HepG2 (cell line): ENCODE measurements at regions not wholly inside any gene's neighbourhood (a gene's known extent, or its start where the extent isn't known, plus 50 kb on each side); places are given as distances from the start of the nearest gene placed in this dataset.

ENCODE experiments used
- ATAC-seq: fragments of 200-7000 bp; cut with Tn5 transposase; 3 replicates; pipeline ENCODE4 v1.9.1; 2020; ENCODE audit warnings: mild to moderate bottlenecking, moderate library complexity
- BruUV-seq: library from RNA; stranded (reverse); fragments of 400-500 nt; replicated peaks from 2 replicates; lab custom pipeline; 2021; lab: Mats Ljungman, UMichigan
- CTCF ChIA-PET: fragments of 300-600 bp; formaldehyde crosslinking; extraction: SDS; loops from one replicate; lab custom pipeline; 2021; ENCODE audit warnings: low total read pairs, inconsistent platforms, low intra/inter-chr PET ratio; lab: Yijun Ruan, JAX
- POLR2A ChIA-PET: fragments of 350-600 bp; sonication (Branson Sonifier 250); formaldehyde crosslinking; loops from one replicate; lab custom pipeline; 2020; ENCODE audit warnings: antibody characterized with exemption, inconsistent platforms; lab: Yijun Ruan, JAX
- DNase-seq: peaks from one replicate; pipeline ENCODE4 v3.0.0-alpha.2; 2015; ENCODE audit warnings: low spot score
- FAIRE-seq: peaks from 3 replicates; lab custom pipeline; 2011; peaks lifted over from hg19 to GRCh38; lab: Jason Lieb, UNC
- H2AFZ ChIP-seq: one replicate; pipeline ENCODE4 v1.6.1; 2011; ENCODE audit warnings: low read length, inconsistent platforms
- H3K27ac ChIP-seq: fragments of 300-600 bp; 3 replicates; pipeline ENCODE4 v1.8.0; 2011; ENCODE audit warnings: mixed run types, mild to moderate bottlenecking, mixed read lengths, low read length, inconsistent platforms; ENCODE audit not compliant: insufficient read depth; ENCODE audit errors: extremely low read length
- H3K27me3 ChIP-seq, 2 experiments: fragments of 200-600 bp in 1 of 2; 2 replicates in 1 of 2; 3 replicates in 1 of 2; pipeline versions ENCODE4 v1.6.0 to v1.8.0; 2011; ENCODE audit warnings: low read length in 2 of 2, mild to moderate bottlenecking in 2 of 2, moderate library complexity in 2 of 2, inconsistent platforms in 1 of 2; ENCODE audit not compliant: insufficient read depth in 2 of 2, control insufficient read depth in 1 of 2
- H3K36me3 ChIP-seq, 2 experiments: fragments of 200-600 bp in 1 of 2; replicated peaks in 1 of 2; 2 replicates in 1 of 2; 3 replicates in 1 of 2; pipeline versions ENCODE4 v1.5.1 to v1.8.0; 2011; ENCODE audit warnings: low read length in 2 of 2, inconsistent platforms in 1 of 2; ENCODE audit not compliant: insufficient read depth in 2 of 2, control insufficient read depth in 1 of 2
- H3K4me1 ChIP-seq: 2 replicates; pipeline ENCODE4 v1.5.1; 2012; ENCODE audit warnings: low read length, inconsistent platforms; ENCODE audit not compliant: insufficient read depth
- H3K4me2 ChIP-seq: 2 replicates; pipeline ENCODE4 v1.6.0; 2011; ENCODE audit warnings: low read depth, low read length, inconsistent platforms
- H3K4me3 ChIP-seq, 3 experiments: fragments of 200-600 bp in 1 of 3; sonication (generic), shearing (Covaris generic) in 1 of 3; replicated peaks in 1 of 3; 2 replicates each; pipeline ENCODE4 v1.5.1; 2011 to 2016; ENCODE audit warnings: low read length in 3 of 3, inconsistent platforms in 2 of 3, low read depth in 2 of 3, mild to moderate bottlenecking in 2 of 3, control low read depth in 1 of 3, mixed read lengths in 1 of 3; ENCODE audit not compliant: insufficient read depth in 1 of 3
- H3K79me2 ChIP-seq: one replicate; pipeline ENCODE4 v1.6.1; 2011; ENCODE audit warnings: low read length, inconsistent platforms; ENCODE audit not compliant: insufficient read depth
- H3K9ac ChIP-seq: 2 replicates; pipeline ENCODE4 v1.6.0; 2011; ENCODE audit warnings: mild to moderate bottlenecking, low read depth, low read length, inconsistent platforms; ENCODE audit not compliant: insufficient read depth
- H3K9me3 ChIP-seq: 2 replicates; pipeline ENCODE4 v1.5.1; 2012; ENCODE audit warnings: mild to moderate bottlenecking, low read length
- H4K20me1 ChIP-seq: 2 replicates; pipeline ENCODE4 v1.6.0; 2011; ENCODE audit warnings: inconsistent platforms, mild to moderate bottlenecking, low read length, moderate library complexity; ENCODE audit not compliant: insufficient read depth
- EED ChIP-seq: sonication (generic); formaldehyde crosslinking; IDR thresholded peaks from 2 replicates; pipeline ENCODE4 v1.5.0; 2020; ENCODE audit warnings: mild to moderate bottlenecking, missing genetic modification reagents
- EZH2 ChIP-seq: conservative IDR thresholded peaks from 2 replicates; pipeline ENCODE4 v1.6.1; 2012; ENCODE audit warnings: mild to moderate bottlenecking, low read depth, low read length, moderate library complexity
- RARG ChIP-seq: sonication (generic); formaldehyde crosslinking; IDR thresholded peaks from 2 replicates; pipeline ENCODE4 v1.4.0; 2020; ENCODE audit warnings: low read depth, mild to moderate bottlenecking, missing genetic modification reagents
- ZNF501 ChIP-seq: sonication (generic); formaldehyde crosslinking; IDR thresholded peaks from 2 replicates; pipeline ENCODE4 v1.5.1; 2020; ENCODE audit warnings: mild to moderate bottlenecking, moderate library complexity, missing genetic modification reagents
- ZNF891 ChIP-seq: sonication (generic); formaldehyde crosslinking; IDR thresholded peaks from 2 replicates; pipeline ENCODE4 v1.5.0; 2020; ENCODE audit warnings: mild to moderate bottlenecking, missing genetic modification reagents
- WGBS: methylation state at CpG from one replicate; pipeline ENCODE4 v1.1.6; 2017; ENCODE audit warnings: low lambda C conversion rate; 5-methylcytosine and 5-hydroxymethylcytosine counted together
- in situ Hi-C: cut with HindIII; loops from 2 replicates; pipeline ENCODE4 v1.10.0; 2017; ENCODE audit warnings: low pct_unique_long_range_greater_than_20kb; ENCODE audit not compliant: extremely low pct_ligation_motif_present
- intact Hi-C: fragments of 100-400 bp; cut with micrococcal nuclease; formaldehyde crosslinking; loops from one replicate; pipeline ENCODE4 v1.10.0; 2022; ENCODE audit not compliant: unreplicated experiment
- TF ChIP-seq, protein P1 (sequence below): sonication (generic); formaldehyde crosslinking; IDR thresholded peaks from 2 replicates; pipeline ENCODE4 v1.5.0; 2020; ENCODE audit warnings: mild to moderate bottlenecking, missing genetic modification reagents, borderline replicate concordance
- TF ChIP-seq, protein P2 (sequence below): sonication (generic); formaldehyde crosslinking; IDR thresholded peaks from 2 replicates; pipeline ENCODE4 v1.8.0; 2022; ENCODE audit warnings: mild to moderate bottlenecking, missing genetic modification reagents, borderline replicate concordance

DNA sequence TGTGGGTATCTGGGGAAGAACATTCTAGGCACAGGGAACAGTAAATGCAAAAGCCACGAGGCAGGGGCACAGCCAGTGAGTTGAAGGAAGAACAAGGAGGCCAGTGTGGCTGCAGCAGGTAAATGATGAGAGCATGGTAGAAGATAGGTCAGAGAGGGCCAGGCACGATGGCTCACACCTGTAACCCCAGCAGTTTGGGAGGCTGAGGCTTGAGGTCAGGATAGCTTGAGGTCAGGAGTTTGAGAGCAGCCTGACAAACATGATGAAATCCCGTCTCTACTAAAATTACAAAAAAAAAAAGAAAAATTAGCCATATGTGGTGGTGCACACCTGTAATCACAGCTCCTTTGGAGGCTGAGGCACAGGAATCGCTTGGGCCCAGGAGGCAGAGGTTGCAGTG lies 86.7 kb upstream of the ESRRB start:
- intact Hi-C loops: no loop called here
- WGBS: 78% methylated on average over 4 of the region's 4 CpGs
- no peak for DNase-seq
- no peak overlapping the region for H3K4me3 ChIP-seq
- no peak overlapping the region for H3K4me2 ChIP-seq
- H3K36me3 ChIP-seq: no peaks in the 10 kb centered on the region
- no peaks in the 10 kb centered on the region for H3K9me3 ChIP-seq
- FAIRE-seq: no peak
- BruUV-seq: no TSS peak
- no peaks in the 10 kb centered on the region for H3K79me2 ChIP-seq
- no peaks in the 10 kb centered on the region for H4K20me1 ChIP-seq
- H3K27me3 ChIP-seq: no peaks in the 10 kb centered on the region
- H3K27ac ChIP-seq: no peak overlapping the region
- POLR2A ChIA-PET: no interaction called here
- no peak overlapping the region for H2AFZ ChIP-seq
- ATAC-seq: no peak
- H3K4me1 ChIP-seq: peaks cover 16% of the 10 kb centered on the region
- CTCF ChIA-PET: no interaction called here
- no peak overlapping the region for H3K9ac ChIP-seq
- in situ Hi-C loops: no loop called here
- TF ChIP-seq RARG (no peak), EZH2 (no peak), ZNF501 (CRISPR knock-in tag) (no peak), ZNF891 (CRISPR knock-in tag) (no peak), EED (no peak)
- TF ChIP-seq, protein P1, sequence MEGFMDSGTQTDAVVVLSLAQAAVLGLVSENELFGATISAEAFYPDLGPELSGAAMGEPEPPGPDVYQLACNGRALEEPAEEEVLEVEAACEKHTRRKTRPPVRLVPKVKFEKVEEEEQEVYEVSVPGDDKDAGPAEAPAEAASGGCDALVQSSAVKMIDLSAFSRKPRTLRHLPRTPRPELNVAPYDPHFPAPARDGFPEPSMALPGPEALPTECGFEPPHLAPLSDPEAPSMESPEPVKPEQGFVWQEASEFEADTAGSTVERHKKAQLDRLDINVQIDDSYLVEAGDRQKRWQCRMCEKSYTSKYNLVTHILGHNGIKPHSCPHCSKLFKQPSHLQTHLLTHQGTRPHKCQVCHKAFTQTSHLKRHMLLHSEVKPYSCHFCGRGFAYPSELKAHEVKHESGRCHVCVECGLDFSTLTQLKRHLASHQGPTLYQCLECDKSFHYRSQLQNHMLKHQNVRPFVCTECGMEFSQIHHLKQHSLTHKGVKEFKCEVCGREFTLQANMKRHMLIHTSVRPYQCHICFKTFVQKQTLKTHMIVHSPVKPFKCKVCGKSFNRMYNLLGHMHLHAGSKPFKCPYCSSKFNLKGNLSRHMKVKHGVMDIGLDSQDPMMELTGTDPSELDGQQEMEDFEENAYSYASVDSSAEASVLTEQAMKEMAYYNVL: no peak
- TF ChIP-seq, protein P2, sequence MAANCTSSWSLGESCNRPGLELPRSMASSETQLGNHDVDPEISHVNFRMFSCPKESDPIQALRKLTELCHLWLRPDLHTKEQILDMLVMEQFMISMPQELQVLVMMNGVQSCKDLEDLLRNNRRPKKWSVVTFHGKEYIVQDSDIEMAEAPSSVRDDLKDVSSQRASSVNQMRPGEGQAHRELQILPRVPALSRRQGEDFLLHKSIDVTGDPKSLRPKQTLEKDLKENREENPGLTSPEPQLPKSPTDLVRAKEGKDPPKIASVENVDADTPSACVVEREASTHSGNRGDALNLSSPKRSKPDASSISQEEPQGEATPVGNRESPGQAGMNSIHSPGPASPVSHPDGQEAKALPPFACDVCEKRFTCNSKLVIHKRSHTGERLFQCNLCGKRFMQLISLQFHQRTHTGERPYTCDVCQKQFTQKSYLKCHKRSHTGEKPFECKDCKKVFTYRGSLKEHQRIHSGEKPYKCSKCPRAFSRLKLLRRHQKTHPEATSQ: no peak
